ENCODE measurements at regions not wholly inside any gene's neighbourhood (a gene's known extent, or its start where the extent isn't known, plus 50 kb on each side); places are given as distances from the start of the nearest gene placed in this dataset.
A peak's percentile ranks its signal among the peaks of the same experiment; 100 is the strongest.

DNA sequence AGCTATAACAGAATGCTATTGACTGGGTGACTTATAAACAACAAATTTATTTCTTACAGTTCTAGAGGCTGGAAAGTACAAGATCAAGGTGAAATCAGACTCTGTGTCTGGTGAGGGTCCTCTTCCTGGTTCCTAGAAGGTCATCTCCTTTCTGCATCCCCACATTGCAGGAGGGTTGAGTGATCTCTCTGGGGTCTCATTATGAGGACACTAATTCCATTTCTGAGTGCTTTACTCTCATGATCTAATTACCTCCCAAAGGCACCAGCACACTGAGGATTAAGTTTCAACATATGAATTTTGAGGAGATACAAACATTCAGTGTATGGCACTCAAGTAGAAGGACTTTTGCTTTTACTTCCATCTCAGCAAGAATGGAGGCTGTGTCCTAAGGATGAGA, 534.1 kb upstream of the KCNMB2 start:
- H3K4me3 ChIP-seq (ENCODE audit: low read length): no peak overlapping the region
- no peak for DNase-seq (ENCODE audit: low read depth)
- TF ChIP-seq, protein P1, sequence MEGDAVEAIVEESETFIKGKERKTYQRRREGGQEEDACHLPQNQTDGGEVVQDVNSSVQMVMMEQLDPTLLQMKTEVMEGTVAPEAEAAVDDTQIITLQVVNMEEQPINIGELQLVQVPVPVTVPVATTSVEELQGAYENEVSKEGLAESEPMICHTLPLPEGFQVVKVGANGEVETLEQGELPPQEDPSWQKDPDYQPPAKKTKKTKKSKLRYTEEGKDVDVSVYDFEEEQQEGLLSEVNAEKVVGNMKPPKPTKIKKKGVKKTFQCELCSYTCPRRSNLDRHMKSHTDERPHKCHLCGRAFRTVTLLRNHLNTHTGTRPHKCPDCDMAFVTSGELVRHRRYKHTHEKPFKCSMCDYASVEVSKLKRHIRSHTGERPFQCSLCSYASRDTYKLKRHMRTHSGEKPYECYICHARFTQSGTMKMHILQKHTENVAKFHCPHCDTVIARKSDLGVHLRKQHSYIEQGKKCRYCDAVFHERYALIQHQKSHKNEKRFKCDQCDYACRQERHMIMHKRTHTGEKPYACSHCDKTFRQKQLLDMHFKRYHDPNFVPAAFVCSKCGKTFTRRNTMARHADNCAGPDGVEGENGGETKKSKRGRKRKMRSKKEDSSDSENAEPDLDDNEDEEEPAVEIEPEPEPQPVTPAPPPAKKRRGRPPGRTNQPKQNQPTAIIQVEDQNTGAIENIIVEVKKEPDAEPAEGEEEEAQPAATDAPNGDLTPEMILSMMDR (conservative IDR thresholded peaks at IDR 0.05; ENCODE audit: low read length): no peak

DNA sequence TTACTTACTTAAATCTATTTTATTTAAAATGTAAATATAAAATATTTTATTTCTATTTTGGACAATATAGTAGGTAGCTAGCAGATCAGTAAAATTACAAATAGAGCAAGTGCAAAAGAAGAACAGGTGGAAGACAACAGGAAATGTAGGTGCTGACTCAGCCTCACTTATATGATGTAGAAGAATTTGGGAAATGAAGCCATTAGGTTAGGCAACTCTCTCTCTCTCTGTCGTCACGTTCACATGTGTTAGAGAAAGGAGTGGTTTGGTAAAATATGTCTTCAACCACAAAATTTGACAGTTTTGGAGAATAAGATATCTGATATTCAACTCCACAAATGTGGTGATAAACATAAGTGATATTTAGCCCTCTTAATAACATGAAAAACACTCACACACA, 532.5 kb upstream of the KCNMB2 start:
- peak; percentile 75 for DNase-seq (ENCODE audit: low read depth)
- TF ChIP-seq, protein P1 (conservative IDR thresholded peaks at IDR 0.05; ENCODE audit: low read length): no peak
- H3K4me3 ChIP-seq (ENCODE audit: low read length): no peak overlapping the region

DNA sequence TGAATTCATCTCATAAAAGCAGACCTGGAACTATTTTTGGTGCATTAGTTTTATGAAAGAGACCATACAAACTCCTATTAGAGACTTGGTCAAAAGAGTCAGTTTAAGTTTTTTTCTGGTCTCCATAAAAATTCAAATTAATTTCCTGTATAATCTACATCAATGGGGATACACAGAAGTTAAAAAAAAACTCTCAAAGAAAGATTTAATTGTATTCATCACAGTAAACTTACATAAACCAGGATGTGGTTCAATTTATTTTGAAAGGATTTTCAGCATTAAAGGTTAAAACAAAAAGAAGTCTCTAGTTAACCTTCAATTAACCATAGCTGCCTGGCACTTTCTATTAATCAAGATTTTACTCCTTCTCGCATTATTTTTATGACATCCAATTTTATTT, 530.3 kb upstream of the KCNMB2 start:
- H3K4me3 ChIP-seq (ENCODE audit: low read length): no peak overlapping the region
- DNase-seq (ENCODE audit: low read depth): no peak
- TF ChIP-seq, protein P1 (conservative IDR thresholded peaks at IDR 0.05; ENCODE audit: low read length): no peak

DNA sequence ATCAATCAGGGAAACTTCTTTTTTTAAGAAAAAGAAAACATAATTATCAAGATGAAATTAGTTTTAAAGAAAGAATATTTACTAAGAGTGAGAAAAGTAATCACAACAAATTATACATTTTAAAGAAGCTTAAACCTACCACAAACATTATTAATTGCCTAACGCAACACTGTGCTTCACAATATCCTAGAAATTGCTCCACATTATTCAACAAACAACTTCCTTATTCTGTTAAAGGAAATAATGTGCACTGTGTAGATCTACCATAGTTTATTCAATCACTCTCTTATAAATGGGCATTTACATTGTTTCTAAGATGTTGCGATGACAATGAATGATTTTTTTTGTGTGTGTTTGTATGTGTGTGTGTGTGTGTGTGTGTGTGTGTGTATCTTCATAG, 525.9 kb upstream of the KCNMB2 start:
- no peak overlapping the region for H3K4me3 ChIP-seq (ENCODE audit: low read length)
- TF ChIP-seq, protein P1 (conservative IDR thresholded peaks at IDR 0.05; ENCODE audit: low read length): no peak
- DNase-seq (ENCODE audit: low read depth): no peak

DNA sequence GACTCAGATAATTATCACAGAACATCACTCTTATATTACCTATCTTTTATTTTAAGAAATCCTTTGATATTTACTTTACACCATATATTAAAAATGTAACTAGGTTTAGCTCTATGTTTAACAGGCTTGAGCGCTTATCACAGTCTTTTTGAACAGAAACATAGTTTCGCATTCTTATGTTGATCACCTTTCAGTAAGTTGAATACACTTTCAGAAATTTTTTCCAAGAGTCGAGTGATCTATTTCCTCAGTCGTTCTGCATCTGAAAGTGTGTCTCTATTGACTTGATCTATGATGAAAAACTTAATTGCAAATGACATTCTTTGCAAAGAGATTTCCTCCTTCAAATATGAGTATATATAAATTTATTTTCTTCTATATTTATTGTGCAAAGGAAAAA, 516.6 kb upstream of the KCNMB2 start:
- TF ChIP-seq, protein P1 (conservative IDR thresholded peaks at IDR 0.05; ENCODE audit: low read length): no peak
- H3K4me3 ChIP-seq (ENCODE audit: low read length): no peak overlapping the region
- no peak for DNase-seq (ENCODE audit: low read depth)

DNA sequence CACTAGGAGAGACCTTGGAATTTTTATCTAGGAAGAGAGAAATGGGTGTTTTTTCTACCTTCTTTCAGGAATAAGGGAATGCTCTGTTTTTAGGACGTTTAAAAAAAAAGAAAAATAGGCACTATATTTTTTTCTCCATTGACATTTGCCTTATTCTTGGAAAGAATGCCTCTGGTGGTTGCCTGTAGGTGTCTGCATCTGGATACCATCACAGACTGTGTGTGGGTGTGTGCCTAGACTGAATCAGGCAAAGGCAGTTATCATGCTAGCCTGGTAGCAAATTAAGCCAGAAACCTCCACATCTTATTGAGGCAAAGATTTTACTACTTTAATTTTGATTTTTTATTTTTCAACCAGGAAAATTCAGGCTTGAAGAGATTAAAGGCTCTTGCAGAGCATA, 513.6 kb upstream of the KCNMB2 start:
- TF ChIP-seq, protein P1 (conservative IDR thresholded peaks at IDR 0.05; ENCODE audit: low read length): peak; percentile 18; the same call in 1 of the 2 replicates
- H3K4me3 ChIP-seq (ENCODE audit: low read length): no peak overlapping the region
- DNase-seq (ENCODE audit: low read depth): peak; percentile 48

DNA sequence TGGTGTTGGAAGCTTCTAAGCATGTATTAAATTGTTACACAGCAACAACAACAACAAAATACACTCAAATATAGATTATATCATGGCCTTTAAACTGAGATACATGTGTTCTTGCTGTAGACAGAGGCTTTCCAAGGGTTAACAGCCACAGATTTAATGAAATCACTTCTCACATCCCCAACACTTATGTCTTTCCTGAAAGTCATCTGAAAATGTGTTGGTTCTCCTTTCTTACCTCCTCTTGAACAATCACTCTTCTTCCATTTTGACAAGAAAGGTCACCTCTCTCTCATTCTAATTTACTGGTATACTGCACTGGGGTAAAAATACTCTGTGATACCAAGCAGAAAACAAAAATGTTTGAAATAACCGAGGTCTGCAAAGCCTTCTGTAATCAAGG, 507.3 kb upstream of the KCNMB2 start:
- TF ChIP-seq, protein P1 (conservative IDR thresholded peaks at IDR 0.05; ENCODE audit: low read length): no peak
- no peak for DNase-seq (ENCODE audit: low read depth)
- no peak overlapping the region for H3K4me3 ChIP-seq (ENCODE audit: low read length)

All from AG10803 (cell line).